ENCODE measurements at regions not wholly inside any gene's neighbourhood (a gene's known extent, or its start where the extent isn't known, plus 50 kb on each side); places are given as distances from the start of the nearest gene placed in this dataset.

- peak; percentile 38 for TF ChIP-seq MAFK (IDR thresholded peaks at IDR 0.05; ENCODE audit: partially characterized antibody)
- TF ChIP-seq JUNB (IDR thresholded peaks at IDR 0.05): no peak
- no peak for TF ChIP-seq SMC3 (IDR thresholded peaks at IDR 0.05)
- WGBS (ENCODE audit: missing lambda C conversion rate): 68% methylated on average over 16 of the region's 24 CpGs
Measured at GRCh38 chr20:58019027-58019849, 209.2 kb downstream of the ANKRD60 start.

DNA sequence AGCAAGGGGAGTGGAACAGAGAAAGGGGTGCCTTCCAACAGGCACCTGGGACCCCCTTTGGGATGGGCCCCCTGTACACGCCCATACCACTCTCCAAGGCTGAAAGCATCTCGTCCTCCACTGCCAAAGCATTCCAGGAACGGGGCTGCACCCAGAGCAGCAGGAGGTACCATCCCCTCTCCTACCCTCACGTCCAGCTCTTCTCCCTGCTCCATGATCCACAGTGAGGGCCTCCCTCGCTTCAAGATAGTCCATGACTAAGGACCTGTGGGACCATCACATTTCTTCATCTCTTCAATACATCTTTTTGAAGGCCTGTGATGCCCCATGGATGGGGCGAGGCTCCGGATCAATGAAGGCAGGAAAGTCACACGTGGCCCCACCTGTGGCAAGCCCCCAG is 209.9 kb downstream of the ANKRD60 start:
- no peak for FAIRE-seq
- Histone ChIP-seq H3K27ac (peak overlapping the region; percentile 96 to 97), H3K4me3 (no peak overlapping the region), H3K9me3 (peaks cover 8% of the 10 kb centered on the region), H3K4me1 (peaks cover 63% of the 10 kb centered on the region), H3K4me2 (peak overlapping the region; percentile 69)
- CTCF ChIA-PET: interaction anchor here (1.0 to 1.5 kb wide), 4 partner anchors 68 to 396 kb away, joined by 3 to 5 read pairs (median 4); no protein-coding TSS in a partner anchor
- no peak for TF ChIP-seq BHLHE40 (IDR thresholded peaks at IDR 0.05; ENCODE audit: low read depth, low read length)
- TF ChIP-seq CHD2 (IDR thresholded peaks at IDR 0.05; ENCODE audit: low read length, partially characterized antibody): no peak
- TF ChIP-seq HOXB13 (CRISPR knock-in tag; IDR thresholded peaks at IDR 0.05; ENCODE audit: low read depth): no peak
- TF ChIP-seq RAD21 (conservative IDR thresholded peaks at IDR 0.05 in 1 of 2, IDR thresholded peaks at IDR 0.05 in 1 of 2): no peak
- no peak for TF ChIP-seq RARB (CRISPR knock-in tag; IDR thresholded peaks at IDR 0.05)
- no peak for TF ChIP-seq GATA3 (IDR thresholded peaks at IDR 0.05; ENCODE audit: borderline replicate concordance)
- no peak for ATAC-seq
- DNase-seq (ENCODE audit: low read depth in 1 of 2, low spot score in 1 of 2): no peak
- WGBS (ENCODE audit: missing lambda C conversion rate): 86% methylated on average over 8 of the region's 8 CpGs
- POLR2A ChIA-PET: interaction anchor here (1.1 kb wide), 1 partner anchor 113 kb away, joined by 3 read pairs; no protein-coding TSS in a partner anchor

More at GRCh38 chr20:58019027-58019849, 209.2 kb downstream of the ANKRD60 start:
- Histone ChIP-seq H3K9me3 (peaks cover 8% of the 10 kb centered on the region), H3K27ac (peak overlapping the region; percentile 96 to 97), H3K4me3 (no peak overlapping the region), H3K4me1 (peaks cover 56% of the 10 kb centered on the region), H3K4me2 (peak overlapping the region; percentile 69; the same call in 2 of the 3 replicates)
- ChIA-PET CTCF (interaction anchor here (1.0 to 1.5 kb wide), 6 partner anchors 23 to 397 kb away, joined by 3 to 5 read pairs (median 4); no protein-coding TSS in a partner anchor), POLR2A (interaction anchor here (1.1 kb wide), 1 partner anchor 113 kb away, joined by 3 read pairs; no protein-coding TSS in a partner anchor)
- DNase-seq (ENCODE audit: low read depth in 1 of 2, low spot score in 1 of 2) (peak in 1 of 2 experiments; percentile 47), FAIRE-seq (peak; percentile 13), ATAC-seq (no peak)

DNA sequence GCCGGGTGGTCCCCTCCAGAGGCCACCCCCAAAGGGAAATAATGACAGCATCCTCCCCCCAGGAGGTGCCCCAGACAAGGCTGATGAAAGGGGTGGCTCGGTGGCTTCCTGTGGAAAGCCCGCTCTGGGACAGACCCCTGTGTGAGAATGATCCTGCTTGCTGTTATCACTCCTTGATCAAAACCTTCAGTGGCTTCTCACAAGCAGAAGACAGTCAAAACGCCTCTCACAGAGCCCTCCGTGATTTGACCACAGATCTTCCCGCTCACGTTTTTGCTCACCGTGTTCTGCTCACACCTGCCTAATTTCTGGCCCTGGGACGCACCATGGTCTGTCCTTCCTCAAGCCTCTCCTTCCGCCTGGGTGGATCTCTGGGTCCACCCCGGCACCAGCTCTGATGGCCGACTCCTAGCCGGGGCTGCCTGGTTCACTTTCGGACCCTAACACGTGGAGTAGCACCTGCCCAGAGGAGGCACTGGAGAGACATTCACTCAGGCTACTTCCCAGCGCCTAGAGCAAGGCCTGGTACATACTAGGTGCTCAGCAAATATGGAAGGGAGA is 210.4 kb downstream of the ANKRD60 start:
- Histone ChIP-seq H3K4me2 (peak overlapping the region; percentile 69), H3K4me3 (no peak overlapping the region), H3K27ac (peak overlapping the region; percentile 96 to 97), H3K9me3 (peaks cover 8% of the 10 kb centered on the region), H3K4me1 (peaks cover 68% of the 10 kb centered on the region)
- ChIA-PET POLR2A (interaction anchor here (0.6 to 1.1 kb wide), 3 partner anchors 36 to 320 kb away, joined by 3 to 4 read pairs (median 3); no protein-coding TSS in a partner anchor), CTCF (interaction anchor here (1.1 to 1.3 kb wide), 2 partner anchors 69 to 164 kb away, joined by 3 to 4 read pairs; no protein-coding TSS in a partner anchor)
- WGBS (ENCODE audit: missing lambda C conversion rate): 61% methylated on average over 16 of the region's 16 CpGs
- FAIRE-seq (no peak), DNase-seq (ENCODE audit: low read depth in 1 of 2, low spot score in 1 of 2) (no peak), ATAC-seq (peak in 1 of 2 experiments; percentile 53; a peak in 5 of 6 replicates)
- no peak for TF ChIP-seq POLR2AphosphoS2 (conservative IDR thresholded peaks at IDR 0.05; ENCODE audit: low read length)
- peak; percentile 32; the same call in 1 of the 2 replicates for TF ChIP-seq HOXB13 (CRISPR knock-in tag; IDR thresholded peaks at IDR 0.05; ENCODE audit: low read depth)
- no peak for TF ChIP-seq BCL3 (IDR thresholded peaks at IDR 0.05)
- TF ChIP-seq RCOR1 (IDR thresholded peaks at IDR 0.05; ENCODE audit: low read depth, low read length): no peak
- no peak for TF ChIP-seq FOSB (CRISPR knock-in tag; IDR thresholded peaks at IDR 0.05)
- TF ChIP-seq KDM5A (IDR thresholded peaks at IDR 0.05): no peak
- peak in 1 of 2 experiments; percentile 23; a peak in 2 of 5 replicates for TF ChIP-seq JUN (IDR thresholded peaks at IDR 0.05)
- no peak for TF ChIP-seq NPAS2 (CRISPR knock-in tag; IDR thresholded peaks at IDR 0.05; ENCODE audit: borderline replicate concordance)
- TF ChIP-seq CHD2 (IDR thresholded peaks at IDR 0.05; ENCODE audit: low read length, partially characterized antibody): no peak
- no peak for TF ChIP-seq CEBPB (IDR thresholded peaks at IDR 0.05)
- TF ChIP-seq, protein P1, sequence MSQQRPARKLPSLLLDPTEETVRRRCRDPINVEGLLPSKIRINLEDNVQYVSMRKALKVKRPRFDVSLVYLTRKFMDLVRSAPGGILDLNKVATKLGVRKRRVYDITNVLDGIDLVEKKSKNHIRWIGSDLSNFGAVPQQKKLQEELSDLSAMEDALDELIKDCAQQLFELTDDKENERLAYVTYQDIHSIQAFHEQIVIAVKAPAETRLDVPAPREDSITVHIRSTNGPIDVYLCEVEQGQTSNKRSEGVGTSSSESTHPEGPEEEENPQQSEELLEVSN (IDR thresholded peaks at IDR 0.05; ENCODE audit: borderline replicate concordance, low read depth): peak; percentile 50; the same call in 1 of the 2 replicates
- no peak for TF ChIP-seq ZSCAN20 (CRISPR knock-in tag; IDR thresholded peaks at IDR 0.05)
- TF ChIP-seq PBX3 (IDR thresholded peaks at IDR 0.05): 0 out of 2 replicates have a peak, but pooled peaks have one; percentile 13
- no peak for TF ChIP-seq EHF (CRISPR knock-in tag; IDR thresholded peaks at IDR 0.05)
- TF ChIP-seq EHMT2 (IDR thresholded peaks at IDR 0.05; ENCODE audit: low read depth): no peak
- no peak for TF ChIP-seq RFX5 (IDR thresholded peaks at IDR 0.05)
- TF ChIP-seq HOXB5 (CRISPR knock-in tag; IDR thresholded peaks at IDR 0.05): no peak
- TF ChIP-seq ZFP36 (IDR thresholded peaks at IDR 0.05; ENCODE audit: borderline replicate concordance, partially characterized antibody): peak; percentile 38
- TF ChIP-seq, protein P2, sequence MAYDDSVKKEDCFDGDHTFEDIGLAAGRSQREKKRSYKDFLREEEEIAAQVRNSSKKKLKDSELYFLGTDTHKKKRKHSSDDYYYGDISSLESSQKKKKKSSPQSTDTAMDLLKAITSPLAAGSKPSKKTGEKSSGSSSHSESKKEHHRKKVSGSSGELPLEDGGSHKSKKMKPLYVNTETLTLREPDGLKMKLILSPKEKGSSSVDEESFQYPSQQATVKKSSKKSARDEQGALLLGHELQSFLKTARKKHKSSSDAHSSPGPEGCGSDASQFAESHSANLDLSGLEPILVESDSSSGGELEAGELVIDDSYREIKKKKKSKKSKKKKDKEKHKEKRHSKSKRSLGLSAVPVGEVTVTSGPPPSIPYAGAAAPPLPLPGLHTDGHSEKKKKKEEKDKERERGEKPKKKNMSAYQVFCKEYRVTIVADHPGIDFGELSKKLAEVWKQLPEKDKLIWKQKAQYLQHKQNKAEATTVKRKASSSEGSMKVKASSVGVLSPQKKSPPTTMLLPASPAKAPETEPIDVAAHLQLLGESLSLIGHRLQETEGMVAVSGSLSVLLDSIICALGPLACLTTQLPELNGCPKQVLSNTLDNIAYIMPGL (CRISPR knock-in tag; IDR thresholded peaks at IDR 0.05; ENCODE audit: borderline replicate concordance): no peak

Measured in A549 (cell line).